Mesothelial cell of epicardium (in vitro differentiated cells): ENCODE measurements at regions not wholly inside any gene's neighbourhood (a gene's known extent, or its start where the extent isn't known, plus 50 kb on each side); places are given as distances from the start of the nearest gene placed in this dataset.

ENCODE experiments used
- DNase-seq, 2 experiments: peaks; one replicate each; pipeline ENCODE4 v3.0.0; 2021; ENCODE audit warnings: low spot score in 2 of 2; ENCODE audit not compliant: unreplicated experiment in 2 of 2
- H3K27ac Mint-ChIP-seq: 2 replicates; pipeline ENCODE4 v1.8.0; 2021; ENCODE audit warnings: mixed read lengths
- H3K27me3 Mint-ChIP-seq: 2 replicates; pipeline ENCODE4 v1.8.0; 2021; ENCODE audit warnings: low read depth, mixed read lengths
- H3K36me3 Mint-ChIP-seq: 2 replicates; pipeline ENCODE4 v1.8.0; 2021; ENCODE audit warnings: mixed read lengths
- H3K4me1 Mint-ChIP-seq: 2 replicates; pipeline ENCODE4 v1.8.0; 2021; ENCODE audit warnings: mixed read lengths
- H3K4me3 Mint-ChIP-seq: 2 replicates; pipeline ENCODE4 v1.8.0; 2021; ENCODE audit warnings: mild to moderate bottlenecking, moderate library complexity, mixed read lengths
- H3K9me3 Mint-ChIP-seq: 2 replicates; pipeline ENCODE4 v1.8.0; 2021; ENCODE audit warnings: mixed read lengths
- TF ChIP-seq, protein P1 (sequence below): fragments of 200-600 bp; sonication (generic); IDR thresholded peaks from one replicate; pipeline ENCODE4 v1.5.0; 2021; ENCODE audit warnings: antibody characterized with exemption; ENCODE audit not compliant: unreplicated experiment

DNA sequence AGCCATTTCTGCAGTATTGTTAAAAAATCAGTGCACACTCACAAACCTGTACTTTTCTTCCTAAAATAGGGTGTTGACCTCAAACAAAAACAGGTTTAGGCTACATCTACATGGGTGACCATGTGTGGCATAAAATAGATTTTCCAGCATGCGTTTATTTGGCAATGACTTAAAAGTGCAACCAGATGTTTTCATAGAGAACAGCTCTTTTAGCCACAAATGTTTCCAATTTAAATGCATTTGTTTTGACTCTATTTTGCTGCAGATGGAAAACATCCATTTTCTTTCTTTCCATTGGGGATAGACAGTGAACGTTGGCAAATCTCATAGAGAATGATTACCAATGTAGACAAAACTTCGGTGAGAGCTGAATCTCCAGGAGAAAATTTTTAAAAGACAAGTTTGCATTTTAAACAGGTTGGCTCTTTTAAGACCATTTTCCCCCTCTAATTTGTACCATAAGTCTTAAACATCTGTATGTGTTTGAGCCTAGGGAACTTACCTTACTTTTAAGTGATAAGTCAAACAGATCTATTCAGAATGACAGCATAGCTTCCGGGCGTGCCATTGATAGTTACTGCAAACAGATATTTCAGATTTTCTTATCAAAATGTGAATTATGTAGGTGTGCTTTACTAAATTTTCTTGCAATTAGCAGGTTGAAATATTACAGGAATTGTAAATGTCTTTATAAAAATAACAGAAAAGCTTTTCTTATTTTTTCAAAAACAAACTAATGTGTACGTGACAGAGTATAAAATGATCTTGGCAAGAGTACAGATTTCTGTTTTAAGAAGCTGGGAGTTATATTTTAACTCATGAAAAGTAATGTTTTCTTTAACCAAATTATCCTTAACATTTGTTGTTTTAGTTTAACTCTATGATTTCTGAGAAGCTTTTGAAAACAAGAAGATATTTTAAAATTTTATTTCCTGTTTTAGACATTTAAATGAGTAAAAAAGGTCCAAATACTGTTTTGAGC, 144.9 kb downstream of the HGF start:
- DNase-seq: no peak
- TF ChIP-seq, protein P1, sequence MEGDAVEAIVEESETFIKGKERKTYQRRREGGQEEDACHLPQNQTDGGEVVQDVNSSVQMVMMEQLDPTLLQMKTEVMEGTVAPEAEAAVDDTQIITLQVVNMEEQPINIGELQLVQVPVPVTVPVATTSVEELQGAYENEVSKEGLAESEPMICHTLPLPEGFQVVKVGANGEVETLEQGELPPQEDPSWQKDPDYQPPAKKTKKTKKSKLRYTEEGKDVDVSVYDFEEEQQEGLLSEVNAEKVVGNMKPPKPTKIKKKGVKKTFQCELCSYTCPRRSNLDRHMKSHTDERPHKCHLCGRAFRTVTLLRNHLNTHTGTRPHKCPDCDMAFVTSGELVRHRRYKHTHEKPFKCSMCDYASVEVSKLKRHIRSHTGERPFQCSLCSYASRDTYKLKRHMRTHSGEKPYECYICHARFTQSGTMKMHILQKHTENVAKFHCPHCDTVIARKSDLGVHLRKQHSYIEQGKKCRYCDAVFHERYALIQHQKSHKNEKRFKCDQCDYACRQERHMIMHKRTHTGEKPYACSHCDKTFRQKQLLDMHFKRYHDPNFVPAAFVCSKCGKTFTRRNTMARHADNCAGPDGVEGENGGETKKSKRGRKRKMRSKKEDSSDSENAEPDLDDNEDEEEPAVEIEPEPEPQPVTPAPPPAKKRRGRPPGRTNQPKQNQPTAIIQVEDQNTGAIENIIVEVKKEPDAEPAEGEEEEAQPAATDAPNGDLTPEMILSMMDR: no peak
- Mint-ChIP-seq H3K4me3 (no peak overlapping the region), H3K4me1 (peaks cover 34% of the 10 kb centered on the region), H3K27ac (peak overlapping the region; percentile 59), H3K9me3 (no peaks in the 10 kb centered on the region), H3K27me3 (no peaks in the 10 kb centered on the region), H3K36me3 (no peaks in the 10 kb centered on the region)

DNA sequence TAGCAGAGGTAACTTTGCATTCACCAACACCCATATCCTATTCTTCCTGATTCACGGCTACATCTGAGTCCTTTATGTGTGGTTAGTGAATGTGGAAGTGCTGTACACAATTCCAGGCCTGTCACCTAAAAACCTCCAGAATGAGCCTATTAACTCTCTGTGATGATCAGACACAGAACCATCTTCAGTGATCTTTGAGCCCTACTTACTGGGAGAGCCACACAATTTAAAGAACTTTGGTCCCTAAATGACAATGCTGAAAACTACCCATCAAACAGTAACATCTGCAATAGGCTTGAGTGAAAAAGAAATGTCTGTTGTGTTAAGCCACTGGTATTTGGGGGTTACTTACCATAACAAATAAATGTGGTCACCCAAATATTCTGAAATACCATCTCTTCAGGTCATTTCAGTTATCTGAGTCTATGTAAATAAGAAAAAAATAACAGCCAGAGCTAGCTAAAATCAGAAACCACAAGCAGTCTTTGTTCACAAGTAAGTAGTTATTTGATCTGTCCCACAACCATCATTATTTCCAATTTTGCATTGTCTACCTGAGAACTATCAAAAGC, 145.7 kb downstream of the HGF start:
- H3K36me3 Mint-ChIP-seq: no peaks in the 10 kb centered on the region
- no peak for DNase-seq
- no peak overlapping the region for H3K4me3 Mint-ChIP-seq
- H3K27me3 Mint-ChIP-seq: no peaks in the 10 kb centered on the region
- peaks cover 40% of the 10 kb centered on the region for H3K4me1 Mint-ChIP-seq
- TF ChIP-seq, protein P1: no peak
- no peaks in the 10 kb centered on the region for H3K9me3 Mint-ChIP-seq
- no peak overlapping the region for H3K27ac Mint-ChIP-seq

DNA sequence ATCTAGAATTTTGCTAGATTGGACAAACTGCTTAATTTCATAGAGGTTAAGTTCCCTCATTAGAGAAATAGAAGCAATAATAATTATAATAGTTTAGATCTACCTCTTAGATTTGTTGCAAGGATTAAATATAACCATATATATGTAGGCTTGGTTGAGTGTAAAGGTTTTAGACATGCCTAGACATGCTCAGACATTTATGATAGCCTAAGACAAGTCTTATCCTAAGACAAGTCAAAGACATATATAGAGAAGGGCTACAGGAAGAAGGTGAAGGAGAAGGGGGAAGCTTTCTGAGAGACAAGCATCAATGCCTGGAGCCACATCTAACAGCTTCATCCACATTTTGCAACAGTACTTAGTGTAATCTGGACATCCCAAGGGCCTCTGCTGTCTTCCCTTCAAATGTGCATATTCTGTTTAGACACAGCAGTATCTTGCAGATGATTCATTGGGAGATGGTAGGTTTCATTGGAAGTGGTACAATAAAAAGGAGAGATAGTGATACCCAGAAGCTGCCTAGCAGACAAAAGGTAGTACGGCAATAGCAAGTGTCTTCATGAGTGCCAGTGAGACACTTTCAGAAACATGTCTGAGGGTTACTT, 146.5 kb downstream of the HGF start:
- no peak overlapping the region for H3K27ac Mint-ChIP-seq
- H3K4me1 Mint-ChIP-seq: peaks cover 45% of the 10 kb centered on the region
- no peaks in the 10 kb centered on the region for H3K36me3 Mint-ChIP-seq
- TF ChIP-seq, protein P1: no peak
- no peak for DNase-seq
- no peak overlapping the region for H3K4me3 Mint-ChIP-seq
- no peaks in the 10 kb centered on the region for H3K27me3 Mint-ChIP-seq
- H3K9me3 Mint-ChIP-seq: no peaks in the 10 kb centered on the region

DNA sequence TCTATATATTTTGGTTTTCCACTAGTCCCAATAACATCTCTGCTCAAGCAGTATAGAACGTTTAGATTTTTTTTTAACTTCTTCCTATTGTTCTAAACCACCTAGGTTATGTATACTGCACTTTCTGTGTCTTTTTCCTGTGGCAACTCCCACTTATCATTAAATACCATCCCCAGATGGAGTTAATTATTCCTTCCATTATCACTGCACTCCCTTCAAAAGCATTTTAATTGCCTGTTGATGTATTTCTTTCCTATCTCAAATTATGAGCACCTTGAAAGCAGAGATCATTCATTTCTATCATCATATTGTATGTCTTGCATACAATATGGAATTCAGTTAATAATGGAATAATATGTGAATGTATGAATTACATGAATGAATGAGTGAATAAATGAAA, 148.0 kb downstream of the HGF start:
- Mint-ChIP-seq H3K9me3 (no peaks in the 10 kb centered on the region), H3K27me3 (no peaks in the 10 kb centered on the region), H3K4me3 (no peak overlapping the region), H3K36me3 (no peaks in the 10 kb centered on the region), H3K4me1 (peaks cover 45% of the 10 kb centered on the region), H3K27ac (no peak overlapping the region)
- TF ChIP-seq, protein P1: no peak
- DNase-seq: no peak

DNA sequence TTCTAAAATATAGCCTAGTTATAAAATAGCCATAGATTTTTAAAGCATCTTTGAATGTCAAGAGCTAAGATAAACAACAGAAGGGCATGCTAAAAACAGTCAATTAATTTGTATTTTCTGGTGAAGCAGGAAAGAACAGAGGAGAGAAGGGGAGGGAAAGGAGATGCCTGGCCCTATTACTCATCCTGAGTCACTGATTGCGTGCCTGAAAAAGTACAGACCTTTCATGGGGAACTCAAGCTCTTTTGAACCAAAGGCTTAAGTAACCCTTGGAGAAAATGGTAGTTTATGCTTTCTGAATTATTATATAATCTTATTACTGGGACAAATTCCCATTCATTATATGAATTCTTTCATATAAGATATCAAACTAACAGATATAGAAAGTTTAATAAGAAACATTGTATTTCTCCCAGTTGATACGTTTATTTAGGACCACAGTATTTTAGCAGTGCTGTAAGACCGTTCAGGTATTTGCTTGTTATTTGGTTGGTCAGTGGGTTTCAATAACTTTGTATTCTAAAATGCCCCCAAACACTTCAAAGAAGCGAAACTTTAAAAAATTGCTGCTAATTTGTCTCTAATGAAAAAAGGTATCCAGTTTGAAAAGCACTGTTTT, 151.3 kb downstream of the HGF start:
- TF ChIP-seq, protein P1: no peak
- no peak for DNase-seq
- no peaks in the 10 kb centered on the region for H3K36me3 Mint-ChIP-seq
- H3K9me3 Mint-ChIP-seq: no peaks in the 10 kb centered on the region
- peaks cover 22% of the 10 kb centered on the region for H3K4me1 Mint-ChIP-seq
- no peaks in the 10 kb centered on the region for H3K27me3 Mint-ChIP-seq
- no peak overlapping the region for H3K27ac Mint-ChIP-seq
- H3K4me3 Mint-ChIP-seq: no peak overlapping the region
